Progenitor cell of endocrine pancreas (in vitro differentiated cells): ENCODE measurements at regions not wholly inside any gene's neighbourhood (a gene's known extent, or its start where the extent isn't known, plus 50 kb on each side); places are given as distances from the start of the nearest gene placed in this dataset. TPM values are rescaled to one million over a fixed set of nuclear protein-coding genes. Genes with fewer than 3 reads are reported as not detected.
A peak's percentile ranks its signal among the peaks of the same experiment; 100 is the strongest.

ENCODE experiments used
- DNase-seq: peaks from one replicate; pipeline ENCODE4 v3.0.0; 2021; ENCODE audit warnings: low spot score; ENCODE audit not compliant: unreplicated experiment
- H3K27ac Mint-ChIP-seq: 2 replicates; pipeline ENCODE4 v1.8.0; 2021; ENCODE audit warnings: mild to moderate bottlenecking, moderate library complexity, mixed read lengths
- H3K27me3 Mint-ChIP-seq: 2 replicates; pipeline ENCODE4 v1.8.0; 2021; ENCODE audit warnings: mixed read lengths
- H3K36me3 Mint-ChIP-seq: 2 replicates; pipeline ENCODE4 v1.8.0; 2022; ENCODE audit warnings: mixed read lengths; ENCODE audit not compliant: insufficient read depth
- H3K4me1 Mint-ChIP-seq: 2 replicates; pipeline ENCODE4 v1.8.0; 2021; ENCODE audit warnings: low read depth, mixed read lengths
- H3K4me3 Mint-ChIP-seq: 2 replicates; pipeline ENCODE4 v1.8.0; 2021; ENCODE audit warnings: low read depth, mild to moderate bottlenecking, moderate library complexity, mixed read lengths
- H3K9me3 Mint-ChIP-seq: 2 replicates; pipeline ENCODE4 v1.8.0; 2021; ENCODE audit warnings: low read depth, mixed read lengths
- CTCF ChIP-seq: fragments of 200-600 bp; sonication (generic); IDR thresholded peaks from one replicate; pipeline ENCODE4 v1.5.0; 2021; ENCODE audit warnings: antibody characterized with exemption, mild to moderate bottlenecking; ENCODE audit not compliant: unreplicated experiment
- microRNA-seq: library from miRNA; unstranded; fragments of <30 nt; microRNA quantifications from one replicate; pipeline ENCODE4 v1.1.0, GENCODE V29; 2020; ENCODE audit warnings: borderline number of aligned reads; ENCODE audit not compliant: unreplicated experiment

- no peak for DNase-seq
- Mint-ChIP-seq H3K4me1 (peaks cover 14% of the 10 kb centered on the region), H3K27me3 (peaks cover 6% of the 10 kb centered on the region), H3K4me3 (no peak overlapping the region), H3K9me3 (no peaks in the 10 kb centered on the region), H3K36me3 (no peaks in the 10 kb centered on the region), H3K27ac (peak overlapping the region; percentile 68)
- no peak for TF ChIP-seq CTCF
These were observed 56.9 kb upstream of the MAP1LC3B2 start for GRCh38 chr12:116502141-116502725.

GRCh38 chr12:116502989-116503496 lies 56.1 kb upstream of the MAP1LC3B2 start:
- DNase-seq, result no peak
- Mint-ChIP-seq H3K36me3 (no peaks in the 10 kb centered on the region), H3K27me3 (peaks cover 6% of the 10 kb centered on the region), H3K27ac (peak overlapping the region; percentile 68), H3K4me3 (no peak overlapping the region), H3K9me3 (no peaks in the 10 kb centered on the region), H3K4me1 (peaks cover 16% of the 10 kb centered on the region)
- TF ChIP-seq CTCF, result no peak

GRCh38 chr12:116504438-116504837 lies 54.7 kb upstream of the MAP1LC3B2 start:
- no peak for DNase-seq
- H3K4me3 Mint-ChIP-seq, result no peak overlapping the region
- peaks cover 17% of the 10 kb centered on the region for H3K4me1 Mint-ChIP-seq
- no peaks in the 10 kb centered on the region for H3K9me3 Mint-ChIP-seq
- no peak overlapping the region for H3K27ac Mint-ChIP-seq
- peaks cover 6% of the 10 kb centered on the region for H3K27me3 Mint-ChIP-seq
- H3K36me3 Mint-ChIP-seq, result no peaks in the 10 kb centered on the region
- no peak for TF ChIP-seq CTCF

DNA sequence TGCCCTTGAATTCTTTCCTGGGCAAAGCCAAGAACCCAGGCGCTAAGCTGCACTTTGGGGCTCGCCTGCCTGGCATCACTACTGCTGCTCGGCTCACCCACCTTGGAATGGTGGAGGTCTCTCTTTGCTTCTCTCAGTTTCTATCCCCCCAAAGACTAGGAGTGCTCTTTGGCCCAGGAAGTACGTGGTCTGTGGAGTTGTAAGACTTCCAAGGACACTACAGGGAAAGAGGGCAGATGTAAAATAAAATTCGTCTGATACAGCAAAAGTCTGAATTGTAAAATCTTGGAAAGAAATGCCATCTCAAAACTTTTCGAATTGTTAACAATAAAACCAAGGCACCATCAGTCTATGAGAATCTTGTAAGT lies 52.5 kb upstream of the MAP1LC3B2 start:
- no peak for DNase-seq
- peaks cover 6% of the 10 kb centered on the region for H3K27me3 Mint-ChIP-seq
- H3K4me1 Mint-ChIP-seq, result peaks cover 17% of the 10 kb centered on the region
- no peak for TF ChIP-seq CTCF
- no peaks in the 10 kb centered on the region for H3K36me3 Mint-ChIP-seq
- H3K4me3 Mint-ChIP-seq, result no peak overlapping the region
- H3K9me3 Mint-ChIP-seq, result no peaks in the 10 kb centered on the region
- peak overlapping the region; percentile 88 for H3K27ac Mint-ChIP-seq

GRCh38 chr12:116508145-116509121 lies 50.7 kb upstream of the MAP1LC3B2 start:
- H3K4me1 Mint-ChIP-seq, result peaks cover 12% of the 10 kb centered on the region

More at GRCh38 chr12:116508145-116509121, 50.7 kb upstream of the MAP1LC3B2 start:
- peaks cover 6% of the 10 kb centered on the region for H3K27me3 Mint-ChIP-seq
- no peak for TF ChIP-seq CTCF
- peak overlapping the region; percentile 79 for H3K27ac Mint-ChIP-seq
- no peaks in the 10 kb centered on the region for H3K36me3 Mint-ChIP-seq
- no peaks in the 10 kb centered on the region for H3K9me3 Mint-ChIP-seq
- peak; percentile 31 for DNase-seq
- H3K4me3 Mint-ChIP-seq, result peak overlapping the region; percentile 55

Small RNA genes in the stretch of these regions (microRNA-seq; reads per million reads assigned to microRNA genes)
- gene MIR4472-2, result not detected
